AG10803 (cell line): ENCODE measurements at regions not wholly inside any gene's neighbourhood (a gene's known extent, or its start where the extent isn't known, plus 50 kb on each side); places are given as distances from the start of the nearest gene placed in this dataset.

Source experiments
- DNase-seq: peaks from one replicate; pipeline ENCODE4 v3.0.0; 2010; ENCODE audit warnings: low read depth
- H3K4me3 ChIP-seq: 2 replicates; pipeline ENCODE4 v1.5.1; 2011; ENCODE audit warnings: mild to moderate bottlenecking, low read length, control low read depth
- TF ChIP-seq, protein P1 (sequence below): conservative IDR thresholded peaks from 2 replicates; pipeline ENCODE4 v1.5.1; 2011; ENCODE audit warnings: mild to moderate bottlenecking, low read length, control low read depth, inconsistent platforms

DNA sequence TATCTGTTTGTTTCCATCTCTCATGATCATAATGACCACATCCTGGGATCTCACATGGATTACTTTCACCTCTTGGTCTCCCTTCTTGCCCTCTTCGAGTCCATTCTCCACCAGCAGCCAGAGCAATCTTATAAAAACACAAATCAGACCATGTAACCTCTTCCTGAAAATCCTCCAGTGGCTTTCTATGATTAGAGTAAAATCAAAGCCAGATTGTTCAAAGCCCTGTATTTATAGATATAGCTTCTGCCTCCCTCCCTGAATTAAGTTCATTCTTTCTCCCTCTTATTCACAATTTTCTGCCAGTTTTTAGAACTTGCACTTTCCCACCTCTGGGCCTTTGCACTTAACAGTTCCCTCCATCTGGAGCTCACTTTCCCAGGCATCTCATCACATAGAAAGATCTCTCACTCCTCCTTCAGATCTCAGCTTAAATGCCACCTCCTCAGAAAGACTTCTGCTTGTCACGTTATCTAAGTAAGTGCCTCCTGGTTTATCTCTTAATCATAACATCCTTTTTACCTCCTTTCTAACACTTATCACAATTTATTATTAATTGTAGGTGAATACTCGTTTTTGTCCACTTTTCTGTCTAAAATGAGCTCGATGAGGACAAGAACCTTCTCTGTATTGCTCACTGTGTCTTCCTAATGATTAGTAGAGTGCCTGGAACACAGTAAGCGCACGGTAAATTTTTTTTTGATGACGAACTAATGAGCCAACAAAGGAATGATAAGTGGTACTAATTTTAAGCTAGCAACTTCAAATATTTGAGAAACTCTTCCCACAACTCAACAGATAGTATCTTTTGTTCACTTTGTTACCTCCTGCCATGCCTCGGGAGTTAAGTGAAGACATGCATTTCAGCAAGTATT is 80.5 kb downstream of the CYB561 start:
- peak; percentile 48 for DNase-seq
- H3K4me3 ChIP-seq = no peak overlapping the region
- TF ChIP-seq, protein P1, sequence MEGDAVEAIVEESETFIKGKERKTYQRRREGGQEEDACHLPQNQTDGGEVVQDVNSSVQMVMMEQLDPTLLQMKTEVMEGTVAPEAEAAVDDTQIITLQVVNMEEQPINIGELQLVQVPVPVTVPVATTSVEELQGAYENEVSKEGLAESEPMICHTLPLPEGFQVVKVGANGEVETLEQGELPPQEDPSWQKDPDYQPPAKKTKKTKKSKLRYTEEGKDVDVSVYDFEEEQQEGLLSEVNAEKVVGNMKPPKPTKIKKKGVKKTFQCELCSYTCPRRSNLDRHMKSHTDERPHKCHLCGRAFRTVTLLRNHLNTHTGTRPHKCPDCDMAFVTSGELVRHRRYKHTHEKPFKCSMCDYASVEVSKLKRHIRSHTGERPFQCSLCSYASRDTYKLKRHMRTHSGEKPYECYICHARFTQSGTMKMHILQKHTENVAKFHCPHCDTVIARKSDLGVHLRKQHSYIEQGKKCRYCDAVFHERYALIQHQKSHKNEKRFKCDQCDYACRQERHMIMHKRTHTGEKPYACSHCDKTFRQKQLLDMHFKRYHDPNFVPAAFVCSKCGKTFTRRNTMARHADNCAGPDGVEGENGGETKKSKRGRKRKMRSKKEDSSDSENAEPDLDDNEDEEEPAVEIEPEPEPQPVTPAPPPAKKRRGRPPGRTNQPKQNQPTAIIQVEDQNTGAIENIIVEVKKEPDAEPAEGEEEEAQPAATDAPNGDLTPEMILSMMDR = no peak

DNA sequence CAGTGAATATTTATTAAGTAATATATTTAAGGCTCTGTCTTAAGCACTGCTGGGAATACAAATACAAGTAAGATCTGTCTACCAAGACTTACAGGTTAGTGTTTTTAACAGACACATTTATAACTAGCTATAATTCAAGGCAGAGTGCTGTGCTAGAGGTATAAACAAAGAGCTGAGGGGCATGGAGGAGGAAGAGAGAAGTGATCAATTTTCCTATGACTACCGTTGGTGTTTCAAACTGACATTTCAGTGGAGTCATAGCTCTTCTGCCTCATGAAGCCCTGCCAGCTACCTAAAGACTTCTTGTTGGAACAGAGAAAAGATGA is 79.9 kb downstream of the CYB561 start:
- H3K4me3 ChIP-seq = no peak overlapping the region
- DNase-seq = no peak
- TF ChIP-seq, protein P1 = no peak

DNA sequence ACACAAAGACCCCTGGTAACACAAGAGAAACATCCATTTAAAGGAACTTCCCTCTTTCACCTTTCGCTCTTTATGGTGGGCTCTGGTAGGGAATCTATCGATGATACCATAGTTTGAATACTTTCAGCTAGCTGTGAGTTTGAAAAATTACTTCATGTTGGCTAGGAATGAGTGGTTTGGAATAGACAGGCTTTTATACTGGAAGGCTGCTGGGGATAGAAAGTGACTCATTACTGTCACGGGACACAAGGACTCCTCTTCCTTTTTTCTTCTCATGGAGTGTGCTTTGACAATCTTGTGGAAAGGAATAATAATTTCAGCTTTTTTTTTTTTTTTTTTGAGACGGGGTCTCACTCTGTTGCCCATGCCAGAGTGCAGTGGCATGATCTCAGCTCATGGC is 76.9 kb downstream of the CYB561 start:
- no peak overlapping the region for H3K4me3 ChIP-seq
- TF ChIP-seq, protein P1 = no peak

DNA sequence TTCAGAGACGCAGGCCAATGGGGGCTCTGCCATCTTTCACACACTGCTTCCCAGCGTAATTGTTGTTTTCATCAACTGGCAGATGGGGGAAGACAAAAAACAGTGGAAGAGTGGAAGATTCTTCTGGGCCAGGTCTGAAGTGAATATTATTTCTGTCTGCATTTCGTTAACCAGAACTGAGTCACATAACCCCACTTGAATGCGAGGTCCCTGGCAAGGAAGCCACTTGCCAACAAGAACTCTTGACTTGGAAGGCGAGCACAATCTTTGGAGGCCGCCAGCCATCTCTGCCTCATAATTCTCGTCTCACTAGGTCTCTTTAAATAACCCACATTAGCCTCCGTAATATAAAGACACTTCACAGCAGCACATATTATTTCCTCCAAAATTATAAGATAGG is 75.4 kb downstream of the CYB561 start:
- TF ChIP-seq, protein P1 = no peak
- no peak overlapping the region for H3K4me3 ChIP-seq
- peak; percentile 48 for DNase-seq

More for the DNA sequence above, 76.9 kb downstream of the CYB561 start:
- peak; percentile 79 for DNase-seq

GRCh38 chr17:63376949-63377348 is 69.2 kb downstream of the CYB561 start:
- TF ChIP-seq, protein P1 = no peak
- DNase-seq = no peak

GRCh38 chr17:63378411-63379375 is 67.4 kb downstream of the CYB561 start:
- H3K4me3 ChIP-seq = no peak overlapping the region
- TF ChIP-seq, protein P1 = no peak
- no peak for DNase-seq

More at GRCh38 chr17:63376949-63377348, 69.2 kb downstream of the CYB561 start:
- no peak overlapping the region for H3K4me3 ChIP-seq
